ENCODE measurements at regions not wholly inside any gene's neighbourhood (a gene's known extent, or its start where the extent isn't known, plus 50 kb on each side); places are given as distances from the start of the nearest gene placed in this dataset.

GRCh38 chr11:111435046-111435698 is 56.1 kb upstream of the POU2AF1 start:
- Histone ChIP-seq H3K4me3 (ENCODE audit: insufficient read depth in 1 of 2, low read depth in 1 of 2, low read length in 2 of 2) (no peak overlapping the region), H2AFZ (ENCODE audit: low read depth, low read length) (no peak overlapping the region), H4K91ac (ENCODE audit: low read length) (peak overlapping the region; percentile 39), H3K36me3 (ENCODE audit: control insufficient read depth in 1 of 2, insufficient read depth in 2 of 2, low read depth in 1 of 2, low read length in 2 of 2) (no peaks in the 10 kb centered on the region), H2AK5ac (ENCODE audit: low read length, severe bottlenecking) (no peak overlapping the region), H2BK12ac (ENCODE audit: low read length in 2 of 2) (no peak overlapping the region), H3K79me1 (replicated peaks; ENCODE audit: low read length, poor library complexity, severe bottlenecking) (no peaks in the 10 kb centered on the region), H2BK5ac (ENCODE audit: low read depth, low read length, poor library complexity, severe bottlenecking) (no peak overlapping the region), H3K27me3 (ENCODE audit: control insufficient read depth in 1 of 2, insufficient read depth in 1 of 2, low read length in 2 of 2) (peaks cover 32 to 38% of the 10 kb centered on the region in 2 experiments), H3K9me3 (ENCODE audit: control insufficient read depth, low read length) (no peaks in the 10 kb centered on the region), H3K4me2 (ENCODE audit: low read length, poor library complexity, severe bottlenecking) (no peak overlapping the region), H3K9ac (ENCODE audit: low read length) (no peak overlapping the region), H3K27ac (ENCODE audit: low read length, poor library complexity, severe bottlenecking) (no peak overlapping the region), H3K23ac (ENCODE audit: low read length in 2 of 2) (no peak overlapping the region), H2BK120ac (ENCODE audit: low read depth, low read length) (no peak overlapping the region), H4K8ac (ENCODE audit: low read length) (no peak overlapping the region), H3K4me1 (ENCODE audit: control insufficient read depth, insufficient read depth, low read depth, low read length) (peaks cover 4% of the 10 kb centered on the region), H3K14ac (ENCODE audit: low read length in 2 of 2) (no peak overlapping the region), H3K18ac (ENCODE audit: low read depth in 1 of 2, low read length in 2 of 2) (peak overlapping the region in 1 of 2 experiments; percentile 12), H3K4ac (ENCODE audit: low read depth in 1 of 2, low read length in 2 of 2) (no peak overlapping the region), H2BK15ac (ENCODE audit: low read depth, poor library complexity, severe bottlenecking) (no peak overlapping the region)
- WGBS: 86% methylated on average over 11 of the region's 12 CpGs
- no peak for DNase-seq

- 44% methylated on average over 7 of the region's 7 CpGs for whole genome bisulfite sequencing
- H3K9ac ChIP-seq (ENCODE audit: low read length): no peak overlapping the region
- H3K23ac ChIP-seq (ENCODE audit: low read length in 2 of 2): no peak overlapping the region
- H2BK12ac ChIP-seq (ENCODE audit: low read length in 2 of 2): no peak overlapping the region
- H3K4me1 ChIP-seq (ENCODE audit: control insufficient read depth, insufficient read depth, low read depth, low read length): no peaks in the 10 kb centered on the region
- no peak overlapping the region for H3K14ac ChIP-seq (ENCODE audit: low read length in 2 of 2)
- H3K4ac ChIP-seq (ENCODE audit: low read depth in 1 of 2, low read length in 2 of 2): no peak overlapping the region
- H3K36me3 ChIP-seq (ENCODE audit: control insufficient read depth in 1 of 2, insufficient read depth in 2 of 2, low read depth in 1 of 2, low read length in 2 of 2): no peaks in the 10 kb centered on the region
- no peak overlapping the region for H3K27ac ChIP-seq (ENCODE audit: low read length, poor library complexity, severe bottlenecking)
- H3K79me1 ChIP-seq (replicated peaks; ENCODE audit: low read length, poor library complexity, severe bottlenecking): no peaks in the 10 kb centered on the region
- peaks cover 24 to 34% of the 10 kb centered on the region in 2 experiments for H3K27me3 ChIP-seq (ENCODE audit: control insufficient read depth in 1 of 2, insufficient read depth in 1 of 2, low read length in 2 of 2)
- no peak overlapping the region for H2BK15ac ChIP-seq (ENCODE audit: low read depth, poor library complexity, severe bottlenecking)
- no peak overlapping the region for H4K8ac ChIP-seq (ENCODE audit: low read length)
- DNase-seq: peak; percentile 34
- no peak overlapping the region for H3K18ac ChIP-seq (ENCODE audit: low read depth in 1 of 2, low read length in 2 of 2)
- no peak overlapping the region for H4K91ac ChIP-seq (ENCODE audit: low read length)
- H2AK5ac ChIP-seq (ENCODE audit: low read length, severe bottlenecking): no peak overlapping the region
- H2AFZ ChIP-seq (ENCODE audit: low read depth, low read length): no peak overlapping the region
- no peak overlapping the region for H2BK120ac ChIP-seq (ENCODE audit: low read depth, low read length)
- no peak overlapping the region for H3K4me3 ChIP-seq (ENCODE audit: insufficient read depth in 1 of 2, low read depth in 1 of 2, low read length in 2 of 2)
- H2BK5ac ChIP-seq (ENCODE audit: low read depth, low read length, poor library complexity, severe bottlenecking): no peak overlapping the region
- H3K4me2 ChIP-seq (ENCODE audit: low read length, poor library complexity, severe bottlenecking): no peak overlapping the region
- no peaks in the 10 kb centered on the region for H3K9me3 ChIP-seq (ENCODE audit: control insufficient read depth, low read length)
These were observed 50.0 kb upstream of the POU2AF1 start for GRCh38 chr11:111429066-111429506.
